ENCODE measurements at regions not wholly inside any gene's neighbourhood (a gene's known extent, or its start where the extent isn't known, plus 50 kb on each side); places are given as distances from the start of the nearest gene placed in this dataset.
"Not testable (repeated sequence)": the region's sequence is repeated elsewhere in the genome, so short reads cannot be mapped to it uniquely, and the experiment has no call there.

DNA sequence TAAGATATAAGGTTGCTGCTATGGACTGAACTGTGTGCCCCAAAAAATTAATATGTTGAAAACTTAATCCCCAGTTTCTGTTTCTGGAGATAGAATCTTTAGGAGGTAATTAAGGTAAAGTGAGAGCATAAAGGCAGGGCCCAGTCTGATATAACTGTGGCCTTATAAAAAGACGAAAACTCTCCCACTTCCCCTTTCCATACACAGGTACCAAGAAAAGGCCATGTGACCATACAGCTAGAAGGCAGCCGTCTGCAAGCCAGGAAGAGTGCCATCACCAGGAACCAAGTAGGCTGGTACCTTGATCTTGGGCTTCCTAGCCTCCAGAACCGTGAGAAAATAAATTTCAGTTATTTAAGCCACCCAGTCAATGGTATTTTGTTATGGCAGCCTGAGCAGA, 550.3 kb downstream of the SMARCA1 start:
- no peak for DNase-seq (ENCODE audit: low spot score)

DNA sequence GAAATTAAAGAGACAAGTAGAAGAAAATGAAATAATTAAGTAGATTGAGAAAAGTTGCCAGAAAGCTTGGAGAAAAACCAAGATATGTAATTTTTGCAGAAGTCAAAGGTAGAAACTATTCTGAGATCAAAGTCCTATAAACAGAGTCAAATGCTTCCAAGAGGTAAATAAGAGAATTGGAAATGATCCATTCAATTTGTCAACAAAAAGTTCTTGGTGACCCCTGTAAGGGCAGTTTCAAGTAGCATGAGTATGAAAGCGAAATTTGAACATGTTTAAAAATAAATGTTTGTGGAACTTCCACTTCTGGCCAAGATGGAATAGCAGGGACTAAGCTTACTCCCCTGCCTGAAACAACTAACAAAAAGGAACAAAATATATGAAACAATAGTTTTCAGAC, 562.0 kb downstream of the SMARCA1 start:
- no peak for DNase-seq (ENCODE audit: low spot score)

DNA sequence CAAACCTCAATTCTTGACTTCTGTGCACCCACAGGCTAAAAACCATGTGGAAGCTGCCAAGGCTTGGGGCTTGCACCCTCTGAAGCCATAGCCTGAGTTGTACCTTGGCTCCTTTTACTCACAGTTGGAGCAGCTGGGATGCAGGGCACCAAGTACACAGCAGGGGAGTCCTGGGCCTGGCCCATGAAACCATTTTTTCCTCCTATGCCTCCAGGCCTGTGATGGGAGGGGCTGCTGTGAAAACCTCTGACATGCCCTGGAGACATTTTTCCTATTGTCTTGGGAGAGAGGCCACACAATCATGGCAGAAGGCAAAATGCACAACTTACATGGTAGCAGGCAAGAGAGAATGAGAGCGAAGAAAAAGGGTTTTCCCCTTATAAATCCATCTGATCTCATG, 568.6 kb downstream of the SMARCA1 start:
- DNase-seq (ENCODE audit: low spot score) = not testable (repeated sequence)

DNA sequence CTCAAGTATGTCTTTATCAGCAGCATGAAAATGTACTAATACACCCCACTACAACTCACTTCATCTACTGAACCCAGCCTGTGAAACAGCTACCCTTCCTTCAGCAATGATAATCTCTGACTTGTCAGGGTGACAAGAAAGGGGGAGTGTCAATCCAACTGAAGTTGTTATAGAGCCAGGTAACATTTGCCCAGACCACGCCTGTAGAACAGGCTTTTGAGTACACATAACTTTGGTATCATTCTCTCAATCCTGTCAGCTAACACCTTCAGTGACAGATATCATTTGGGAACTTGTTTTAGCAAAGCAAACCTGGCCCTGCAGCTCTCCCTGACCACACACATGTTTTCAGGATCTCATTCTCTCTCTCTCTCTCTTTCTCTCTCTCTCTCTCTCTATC, 592.2 kb downstream of the SMARCA1 start:
- DNase-seq (ENCODE audit: low spot score) = no peak

DNA sequence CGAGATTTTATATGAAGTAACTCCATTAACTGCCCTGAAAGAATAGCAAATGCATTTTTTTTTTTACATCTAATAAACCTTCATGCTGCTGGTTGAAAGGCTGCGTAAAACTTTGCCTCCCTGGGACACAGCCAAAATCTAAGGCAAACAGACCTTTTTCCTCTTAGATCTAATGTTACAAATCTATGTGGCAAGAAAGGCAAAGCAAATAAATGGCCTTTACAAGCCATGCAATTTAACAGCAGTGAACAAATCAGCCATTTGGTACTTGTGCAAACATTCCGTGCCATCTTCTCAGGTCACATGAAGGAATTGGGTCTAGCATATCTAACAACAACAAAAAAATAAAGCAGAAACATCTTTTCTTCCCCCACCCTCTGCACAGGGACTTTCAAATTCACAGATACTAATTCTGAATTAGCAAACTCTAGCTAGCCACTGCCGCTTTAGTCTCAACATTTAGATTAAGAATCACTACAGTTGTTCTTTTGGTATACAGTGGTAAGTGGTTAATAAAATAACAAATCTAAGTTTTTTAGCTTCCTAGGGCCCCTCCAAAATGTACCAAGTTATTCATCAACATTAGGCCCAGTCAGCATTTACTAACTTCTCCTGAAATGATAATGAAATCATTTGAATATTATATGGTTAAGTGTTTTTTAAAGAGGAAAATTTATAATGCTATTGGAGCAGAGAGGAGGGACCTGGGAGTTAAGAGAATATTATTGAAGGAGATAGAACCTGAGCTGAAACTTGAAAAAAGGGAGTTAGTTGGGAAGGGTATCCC, 593.8 kb downstream of the SMARCA1 start:
- DNase-seq (ENCODE audit: low spot score) = no peak

DNA sequence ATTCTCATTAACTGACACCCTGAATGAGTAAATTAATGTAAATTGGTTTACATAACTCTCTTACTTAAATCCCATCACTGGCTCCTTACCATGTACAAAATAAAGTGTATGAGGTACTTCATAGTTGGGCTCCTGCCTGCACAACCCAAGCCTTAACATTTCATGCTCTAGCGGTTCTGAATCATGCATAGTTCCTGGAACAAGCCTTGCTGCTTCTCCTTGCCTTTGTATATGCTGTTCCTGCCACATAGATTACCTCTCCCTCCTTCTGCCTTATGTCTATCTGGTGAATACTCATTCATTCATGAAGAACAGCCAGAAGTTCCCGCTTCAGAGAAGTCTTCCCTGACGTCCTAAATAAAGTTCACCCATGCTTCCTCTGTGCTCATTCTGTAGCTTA, 594.7 kb downstream of the SMARCA1 start:
- DNase-seq (ENCODE audit: low spot score) = no peak

DNA sequence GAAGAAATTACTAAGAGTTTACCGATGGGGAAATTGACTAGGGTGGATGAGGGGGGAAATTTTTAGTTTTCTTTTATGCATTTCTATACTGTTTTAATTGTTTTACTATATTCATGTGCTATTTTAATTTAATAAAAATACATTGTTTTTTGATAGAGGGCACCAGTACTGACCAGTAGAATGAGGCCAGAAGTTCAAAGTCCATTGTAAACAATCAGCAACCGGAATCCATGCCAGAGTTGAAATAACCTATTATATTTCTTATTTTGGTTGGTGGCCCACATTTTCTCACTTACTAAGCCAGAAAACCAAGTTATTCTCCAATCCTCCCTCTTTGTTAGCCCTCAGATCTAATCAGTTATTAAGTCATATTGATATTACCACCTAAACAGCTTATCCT, 595.9 kb downstream of the SMARCA1 start:
- no peak for DNase-seq (ENCODE audit: low spot score)

DNA sequence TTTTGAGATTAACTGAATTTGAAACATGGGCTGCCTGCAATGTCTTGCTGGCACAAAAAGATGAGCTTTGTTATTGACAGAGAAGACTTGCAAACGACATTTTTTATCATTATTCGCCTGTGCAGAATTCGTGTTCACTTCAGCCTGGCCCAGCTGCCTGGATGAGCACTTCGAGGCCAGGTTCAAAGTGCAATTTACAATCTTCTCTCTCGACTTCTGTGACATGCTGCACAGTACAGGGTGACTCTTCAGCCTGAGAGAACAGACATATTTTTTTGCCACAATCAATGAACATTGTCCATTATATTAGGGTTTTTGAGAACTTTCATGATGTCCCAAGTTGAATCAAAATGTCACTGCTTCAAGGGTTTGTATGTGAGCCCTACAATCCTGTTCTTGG, 616.5 kb downstream of the SMARCA1 start:
- DNase-seq (ENCODE audit: low spot score) = no peak

DNA sequence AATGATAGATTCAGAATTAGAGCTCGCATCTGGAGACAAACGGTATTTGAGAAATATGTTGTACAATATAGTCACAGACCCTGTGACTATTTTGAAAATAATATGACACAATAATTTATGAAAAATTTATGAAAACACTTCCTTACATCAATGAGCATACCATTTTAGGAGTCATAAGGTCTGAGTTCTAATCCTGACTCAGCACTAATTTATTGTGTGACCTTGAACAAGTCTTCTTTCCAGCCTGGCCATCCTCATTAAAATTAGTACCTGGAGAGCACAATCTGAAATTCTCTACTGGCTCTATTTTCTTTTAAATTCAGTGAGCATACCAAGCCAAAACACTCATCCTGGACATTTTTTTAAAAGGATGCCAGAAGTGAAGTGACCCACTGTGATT, 622.3 kb downstream of the SMARCA1 start:
- no peak for DNase-seq (ENCODE audit: low spot score)

DNA sequence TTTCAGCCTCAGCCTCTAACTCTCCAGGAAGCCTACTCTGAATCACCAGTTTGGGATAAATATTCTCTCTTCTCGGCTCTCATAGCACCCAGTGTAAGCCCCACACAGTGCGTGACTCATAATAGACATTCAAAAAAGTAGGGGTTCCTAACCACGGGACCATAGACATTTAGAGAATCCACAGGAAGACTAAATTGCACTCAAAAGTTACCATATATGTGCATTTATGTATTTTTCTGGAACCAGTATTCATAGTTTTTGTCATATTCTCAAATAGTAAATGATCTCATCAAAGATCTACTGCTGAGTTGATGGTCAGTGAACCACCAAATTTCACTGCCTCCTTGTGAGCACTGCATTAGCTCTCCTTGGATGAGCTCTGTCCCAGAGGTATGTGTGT, 625.7 kb downstream of the SMARCA1 start:
- no peak for DNase-seq (ENCODE audit: low spot score)

DNA sequence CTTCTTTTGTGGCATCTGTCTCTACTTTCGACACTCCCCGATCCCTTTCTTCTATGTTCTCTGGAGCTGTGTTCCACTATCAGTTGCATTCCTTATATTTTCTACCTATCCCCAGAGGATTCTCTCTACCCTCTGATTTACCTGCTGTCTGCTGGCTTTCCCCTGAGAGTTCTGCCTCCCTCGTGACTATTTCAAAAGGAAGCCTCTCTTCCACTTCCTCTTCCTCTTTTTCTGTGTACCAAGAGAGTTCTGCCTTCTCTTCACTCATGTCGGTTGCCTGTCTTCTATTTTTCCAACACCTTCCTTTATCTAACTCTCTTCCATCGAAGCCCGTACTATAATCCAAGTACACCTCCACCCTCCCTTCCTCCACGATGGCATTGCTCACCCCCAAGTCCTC, 631.7 kb downstream of the SMARCA1 start:
- DNase-seq (ENCODE audit: low spot score) = no peak

DNA sequence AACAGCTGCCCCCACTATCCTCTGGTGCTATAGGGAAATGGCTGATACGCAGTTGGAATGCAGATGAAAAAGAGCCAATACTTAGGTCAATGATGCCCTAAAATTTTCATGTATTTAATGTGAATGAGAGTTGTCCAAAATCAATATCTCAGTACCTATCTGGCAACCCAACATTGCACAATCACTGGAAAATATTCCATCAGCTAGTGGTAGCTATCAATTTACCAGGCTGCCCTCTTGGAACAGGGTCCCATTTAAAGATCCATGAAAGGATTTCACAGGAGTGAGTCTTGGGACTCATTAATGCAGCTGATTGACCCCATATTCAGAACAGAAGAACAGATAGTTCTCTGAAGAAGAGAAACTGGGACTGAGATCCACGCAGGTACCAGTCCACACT, 638.9 kb downstream of the SMARCA1 start:
- DNase-seq (ENCODE audit: low spot score) = no peak

DNA sequence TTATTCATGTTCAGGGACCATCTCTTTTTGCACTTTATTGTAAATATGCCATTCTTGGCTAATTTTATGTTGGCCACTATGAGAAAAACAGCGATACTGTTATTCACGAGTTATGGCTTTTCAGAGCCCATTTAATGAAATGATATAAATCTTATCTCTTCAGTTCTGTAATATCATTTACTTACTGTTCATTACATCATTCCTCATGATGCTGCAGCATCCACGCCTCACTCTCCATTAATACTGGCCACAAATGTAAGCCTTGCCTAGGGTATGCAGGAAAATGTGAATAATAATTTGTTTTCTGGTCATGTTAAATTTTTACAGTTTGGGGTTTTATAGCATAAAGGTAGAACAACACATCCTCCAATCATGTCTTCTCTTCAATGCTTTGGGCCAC, 639.6 kb downstream of the SMARCA1 start:
- no peak for DNase-seq (ENCODE audit: low spot score)

DNA sequence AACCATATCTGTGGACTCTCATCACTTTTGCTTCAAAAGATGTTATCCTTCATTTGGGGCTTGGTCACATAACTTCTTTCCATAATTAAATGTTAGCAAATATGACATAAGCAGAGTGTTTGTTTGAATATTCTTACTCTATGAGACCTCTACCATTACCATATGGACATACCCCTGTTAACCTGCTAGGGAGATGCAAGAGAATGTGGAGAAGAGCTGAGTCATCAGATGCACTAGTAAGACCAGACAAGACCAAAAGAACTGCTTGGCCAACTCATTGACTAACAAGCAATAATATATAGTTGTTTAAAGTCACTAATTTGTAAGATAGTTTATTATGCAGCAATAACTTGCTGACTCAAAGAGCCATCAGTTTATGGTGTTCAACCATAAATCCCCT, 652.9 kb downstream of the SMARCA1 start:
- no peak for DNase-seq (ENCODE audit: low spot score)

DNA sequence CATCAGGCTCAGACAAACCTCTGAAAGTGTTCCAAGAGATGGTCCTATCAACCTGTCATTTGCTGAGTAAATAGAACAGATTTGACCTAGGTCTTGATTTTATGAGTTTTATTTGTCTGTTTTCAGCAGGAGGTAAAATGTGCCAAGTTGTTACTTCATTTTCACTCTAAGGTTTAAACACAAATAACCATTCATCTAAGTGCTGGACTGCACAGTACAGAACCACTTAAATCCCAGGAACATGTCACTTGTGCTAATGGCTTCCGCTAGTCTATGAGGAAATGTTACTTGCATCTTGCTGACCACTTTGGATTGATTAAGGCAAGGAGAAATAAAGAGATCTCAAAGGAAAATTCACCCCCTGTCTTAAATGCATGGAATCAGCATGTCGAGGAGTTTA, 660.7 kb downstream of the SMARCA1 start:
- no peak for DNase-seq (ENCODE audit: low spot score)

DNA sequence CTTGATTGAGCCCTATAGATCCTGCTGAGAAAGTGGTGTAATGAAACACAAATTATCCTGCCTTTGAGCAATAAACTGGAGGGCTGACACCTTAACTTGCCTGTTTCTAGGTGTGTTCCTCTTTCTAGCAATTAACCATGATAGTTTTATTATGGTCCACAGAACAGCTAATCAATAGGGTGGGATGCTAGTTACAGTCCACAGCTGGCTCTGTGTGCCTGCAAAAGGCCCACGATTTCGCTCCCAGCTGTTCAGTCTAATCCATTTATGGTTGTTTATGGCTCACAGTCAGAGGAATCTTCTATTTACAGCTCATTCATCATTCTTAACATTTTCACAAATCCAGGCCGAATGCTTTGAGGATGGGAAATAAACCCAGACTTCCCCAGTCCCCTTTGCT, 674.9 kb downstream of the SMARCA1 start:
- no peak for DNase-seq (ENCODE audit: low spot score)

DNA sequence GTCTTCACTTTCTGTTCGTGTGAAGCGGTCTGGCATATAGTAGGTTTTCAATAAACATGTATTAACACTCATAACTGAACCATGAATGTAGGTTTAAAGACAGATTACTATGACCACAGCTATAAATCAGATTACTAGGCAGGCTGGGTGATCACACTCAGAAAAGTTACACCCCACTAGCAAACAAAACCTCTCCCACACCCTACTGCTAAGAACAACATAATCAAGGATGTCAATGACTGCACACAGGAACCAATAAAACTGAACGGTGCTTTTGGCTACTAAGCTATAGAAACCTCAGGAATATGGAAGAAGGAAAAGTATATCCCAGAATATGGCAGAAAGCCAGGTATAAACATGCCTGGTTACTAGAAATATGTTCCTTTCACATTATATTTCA, 676.9 kb downstream of the SMARCA1 start:
- no peak for DNase-seq (ENCODE audit: low spot score)

DNA sequence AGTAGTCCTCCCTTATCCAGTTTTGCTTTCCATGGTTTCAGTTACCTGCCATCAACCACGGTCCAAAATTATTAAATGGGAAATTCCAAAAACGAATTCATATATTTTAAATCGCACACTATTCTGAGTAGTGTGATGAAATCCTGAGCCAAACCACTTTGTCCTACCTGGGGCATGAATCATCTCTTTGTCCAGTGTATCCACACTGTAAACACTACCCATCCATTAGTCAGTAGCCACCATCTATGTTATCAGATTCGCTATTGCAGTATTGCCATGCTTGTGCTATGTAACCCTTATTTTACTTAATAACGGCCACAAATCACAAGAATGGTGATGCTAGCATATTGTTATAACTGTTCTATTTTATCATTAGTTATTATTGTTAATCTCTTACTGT, 704.6 kb downstream of the SMARCA1 start:
- no peak for DNase-seq (ENCODE audit: low spot score)

DNA sequence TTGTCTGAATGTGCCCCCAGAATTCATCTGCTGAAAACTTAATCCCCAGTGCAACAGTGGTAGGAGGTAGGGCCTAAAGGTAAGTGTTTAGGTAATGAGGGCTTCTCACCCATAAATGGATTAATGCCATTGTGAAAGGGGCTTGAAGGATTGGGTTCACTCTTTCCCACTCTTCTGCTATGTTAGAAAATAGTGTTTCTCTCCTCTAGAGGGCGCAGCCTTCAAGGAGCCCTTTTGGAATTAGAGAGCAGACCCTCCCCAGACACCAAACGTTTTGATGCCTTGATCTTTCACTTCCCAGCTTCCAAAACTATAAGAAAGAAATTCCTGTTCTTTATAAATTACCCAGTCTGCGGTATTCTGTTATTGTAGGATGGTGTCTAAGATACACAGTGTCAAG, 706.4 kb downstream of the SMARCA1 start:
- no peak for DNase-seq (ENCODE audit: low spot score)

DNA sequence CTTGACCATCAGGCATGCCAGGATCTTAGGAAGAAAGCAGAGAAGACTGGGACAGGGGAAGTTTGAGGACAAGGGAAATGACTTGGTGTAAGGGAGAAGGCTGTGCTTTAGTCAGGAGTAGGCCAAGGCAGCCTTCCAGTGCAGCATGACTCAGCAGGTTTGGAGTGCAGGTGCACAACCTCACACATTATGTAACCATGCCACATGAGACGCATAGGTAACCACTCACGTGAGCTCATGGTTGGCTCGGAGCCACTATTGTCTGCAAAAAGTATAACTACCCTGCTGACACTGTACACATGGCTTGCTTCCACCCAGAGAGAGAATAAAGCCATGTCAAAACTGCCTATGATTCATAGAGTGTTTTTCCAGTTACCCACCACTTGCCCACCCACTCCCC, 715.9 kb downstream of the SMARCA1 start:
- no peak for DNase-seq (ENCODE audit: low spot score)

DNA sequence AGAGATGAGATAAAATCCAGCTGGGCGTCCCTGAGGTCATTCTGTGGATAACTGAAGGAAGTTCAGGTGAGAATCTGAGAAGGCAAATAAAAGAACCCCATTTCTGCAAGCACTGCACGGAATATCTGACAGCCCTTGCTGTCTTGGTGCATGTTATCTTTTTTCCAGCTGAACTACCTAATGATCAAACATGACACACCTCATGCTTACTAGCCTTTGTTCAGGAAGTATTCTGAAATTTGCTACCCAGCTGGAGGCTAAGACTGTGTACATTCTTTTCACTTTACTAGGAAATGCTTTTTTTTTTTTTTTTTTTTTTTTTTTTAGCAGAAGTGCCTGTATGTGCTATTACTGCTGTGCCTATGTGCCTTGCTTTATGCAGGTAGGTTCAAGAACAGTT, 718.1 kb downstream of the SMARCA1 start:
- no peak for DNase-seq (ENCODE audit: low spot score)

DNA sequence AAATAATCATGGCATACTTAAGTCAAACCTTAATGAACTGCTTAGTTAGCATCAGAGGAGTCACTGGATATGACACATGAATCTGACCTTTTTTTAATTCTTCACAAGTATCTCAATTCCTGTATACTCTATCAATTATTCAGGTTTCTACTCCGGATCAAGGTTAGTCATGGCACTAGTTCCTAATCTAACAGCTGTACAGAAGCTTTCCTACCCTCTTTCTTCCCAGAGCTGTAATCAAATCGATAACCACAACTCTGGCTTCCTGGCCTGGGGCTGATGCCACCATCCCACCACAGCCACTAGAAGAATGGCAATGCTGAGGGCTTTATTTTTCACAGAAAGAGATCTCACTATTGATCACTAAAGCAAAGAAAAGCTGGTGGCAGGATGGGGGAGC, 718.5 kb downstream of the SMARCA1 start:
- DNase-seq (ENCODE audit: low spot score) = no peak

DNA sequence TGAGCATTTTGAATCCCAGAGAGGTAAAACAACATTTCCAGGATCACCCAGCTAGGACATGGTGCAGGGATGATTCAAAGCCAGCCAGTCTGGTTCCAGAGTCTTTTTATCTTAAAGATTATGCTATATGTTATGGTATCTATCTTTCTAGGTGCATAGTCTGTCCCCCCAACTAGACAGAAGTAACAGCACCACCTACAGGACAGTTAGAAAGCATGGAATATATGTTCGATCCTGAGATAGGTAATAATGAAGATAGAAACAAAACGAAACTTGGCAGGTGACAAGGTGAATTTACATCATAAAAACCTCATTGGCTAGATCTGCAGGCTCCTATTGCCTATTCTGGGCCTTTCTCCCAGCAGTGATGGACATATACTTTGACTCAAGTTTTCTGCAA, 723.2 kb downstream of the SMARCA1 start:
- DNase-seq (ENCODE audit: low spot score) = no peak

DNA sequence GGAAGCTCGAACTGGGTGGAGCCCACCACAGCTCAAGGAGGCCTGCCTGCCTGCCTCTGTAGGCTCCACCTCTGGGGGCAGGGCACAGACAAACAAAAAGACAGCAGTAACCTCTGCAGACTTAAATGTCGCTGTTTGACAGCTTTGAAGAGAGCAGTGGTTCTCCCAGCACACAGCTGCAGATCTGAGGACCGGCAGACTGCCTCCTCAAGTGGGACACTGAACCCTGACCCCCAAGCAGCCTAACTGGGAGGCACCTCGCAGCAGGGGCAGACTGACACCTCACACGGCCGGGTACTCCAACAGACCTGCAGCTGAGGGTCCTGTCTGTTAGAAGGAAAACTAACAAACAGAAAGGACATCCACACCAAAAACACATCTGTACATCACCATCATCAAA, 730.9 kb upstream of the ACTRT1 start:
- DNase-seq (ENCODE audit: low spot score) = not testable (repeated sequence)

All from A172 (cell line).